ENCODE measurements at regions not wholly inside any gene's neighbourhood (a gene's known extent, or its start where the extent isn't known, plus 50 kb on each side); places are given as distances from the start of the nearest gene placed in this dataset.

DNA sequence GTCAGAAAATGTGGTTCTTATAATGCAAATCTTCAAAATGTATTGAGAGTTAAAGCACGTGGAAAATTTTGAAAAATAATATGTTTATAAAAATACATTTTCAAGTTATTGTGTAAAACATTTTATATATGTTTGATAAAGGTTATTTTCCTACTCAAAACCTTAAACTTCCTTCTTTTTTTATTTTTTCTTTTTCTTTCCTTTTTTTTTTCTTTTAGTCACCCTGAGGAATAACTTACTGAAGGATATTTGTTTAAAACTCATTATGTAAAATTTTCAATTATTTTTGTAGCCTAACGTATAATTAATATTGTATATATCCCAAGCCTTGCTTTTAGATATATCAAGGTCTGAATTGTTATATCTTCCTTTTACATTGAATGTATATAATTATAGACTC lies 346.8 kb upstream of the GYPC start:
- H3K4me3 Mint-ChIP-seq: no peak overlapping the region
- ATAC-seq (no peak), DNase-seq (no peak)
- no peaks in the 10 kb centered on the region for H3K4me1 Mint-ChIP-seq
- no peaks in the 10 kb centered on the region for H3K9me3 Mint-ChIP-seq
- POLR2A ChIA-PET: no interaction called here
- no peak overlapping the region for H3K27ac Mint-ChIP-seq
- no peaks in the 10 kb centered on the region for H3K36me3 Mint-ChIP-seq
- peaks cover 0 to 9% (median 0%) of the 10 kb centered on the region in 5 donors for H3K27me3 Mint-ChIP-seq

DNA sequence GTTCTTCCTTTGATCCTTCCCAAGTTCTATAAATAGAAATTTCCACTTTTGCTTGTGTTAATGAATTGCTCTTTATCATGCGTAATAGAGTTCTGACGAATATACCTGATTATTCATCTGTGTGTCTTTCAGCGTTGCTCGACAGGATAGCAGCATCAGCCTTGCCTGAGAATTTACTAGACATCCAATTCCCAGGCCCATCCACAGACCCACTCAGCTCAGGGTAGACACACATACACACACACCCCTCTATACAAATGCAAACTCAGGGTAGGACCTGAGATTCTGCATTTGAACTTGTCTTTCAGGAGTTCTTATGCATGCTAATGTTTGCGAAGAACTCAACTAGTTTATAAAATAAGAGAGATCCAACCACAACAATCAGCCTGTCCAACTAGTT lies 343.4 kb upstream of the GYPC start:
- Mint-ChIP-seq H3K27ac (no peak overlapping the region), H3K9me3 (no peaks in the 10 kb centered on the region), H3K27me3 (peaks cover 4 to 14% (median 5%) of the 10 kb centered on the region in 5 donors), H3K4me3 (no peak overlapping the region), H3K4me1 (no peaks in the 10 kb centered on the region), H3K36me3 (no peaks in the 10 kb centered on the region)
- ATAC-seq (no peak), DNase-seq (no peak)
- POLR2A ChIA-PET: no interaction called here

DNA sequence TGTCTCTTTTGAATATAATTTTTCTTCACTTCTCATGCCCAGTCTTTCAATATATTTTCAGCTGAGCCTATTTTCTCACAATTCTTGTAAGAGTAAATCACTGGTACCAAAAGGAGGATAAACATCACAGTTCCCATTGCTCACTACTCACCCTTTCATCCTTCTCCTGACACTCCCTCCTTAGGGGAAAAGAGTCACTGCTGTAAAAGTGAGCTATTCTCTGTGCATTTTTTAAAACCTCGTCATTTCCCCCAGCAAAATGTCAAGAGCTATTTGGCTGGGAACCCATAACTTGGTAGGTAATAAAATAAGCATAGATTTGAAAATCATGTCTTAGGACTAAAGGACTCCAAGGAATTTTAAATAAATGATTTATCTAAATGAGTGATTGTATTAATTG lies 340.1 kb upstream of the GYPC start:
- H3K4me3 Mint-ChIP-seq: no peak overlapping the region
- DNase-seq: no peak
- no peak overlapping the region for H3K27ac Mint-ChIP-seq
- H3K4me1 Mint-ChIP-seq: no peaks in the 10 kb centered on the region
- POLR2A ChIA-PET: no interaction called here
- H3K27me3 Mint-ChIP-seq: peaks cover 5 to 10% (median 9%) of the 10 kb centered on the region in 5 donors
- no peaks in the 10 kb centered on the region for H3K9me3 Mint-ChIP-seq
- ATAC-seq: no peak
- H3K36me3 Mint-ChIP-seq: no peaks in the 10 kb centered on the region

DNA sequence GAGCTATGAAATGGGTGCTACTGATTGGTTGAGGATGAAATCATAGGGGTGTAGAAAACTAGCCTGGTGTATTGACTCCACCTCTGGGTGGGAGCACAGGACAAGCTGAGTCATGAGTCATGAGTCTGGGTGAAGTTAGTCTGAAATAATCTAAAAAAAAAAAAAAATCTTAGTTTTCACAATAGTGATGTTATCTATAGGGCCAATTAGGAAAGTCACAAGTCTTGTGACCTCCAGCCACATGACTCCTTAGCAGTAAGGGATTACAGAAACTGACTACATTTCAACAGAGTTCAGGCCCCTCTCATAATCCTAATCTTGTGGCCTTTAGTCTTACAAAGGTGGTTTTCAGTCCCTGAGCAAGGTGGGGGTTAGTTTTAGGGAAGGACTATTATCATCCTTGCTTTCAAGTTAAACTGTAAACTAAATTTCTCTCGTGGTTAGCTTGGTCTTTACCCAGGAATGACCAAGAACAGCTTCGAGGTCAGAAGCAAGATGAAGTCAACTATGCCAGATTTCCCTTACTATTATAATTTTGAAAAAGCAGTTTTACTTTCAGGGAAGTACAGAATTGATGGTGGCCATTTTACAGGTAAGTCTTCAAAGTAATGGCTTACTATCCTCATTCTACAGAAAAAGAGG lies 338.0 kb upstream of the GYPC start:
- Mint-ChIP-seq H3K27me3 (peaks cover 4 to 10% (median 6%) of the 10 kb centered on the region in 5 donors), H3K9me3 (no peaks in the 10 kb centered on the region), H3K27ac (no peak overlapping the region), H3K36me3 (no peaks in the 10 kb centered on the region), H3K4me3 (no peak overlapping the region), H3K4me1 (no peaks in the 10 kb centered on the region)
- no peak for DNase-seq
- ATAC-seq: no peak
- POLR2A ChIA-PET: no interaction called here

DNA sequence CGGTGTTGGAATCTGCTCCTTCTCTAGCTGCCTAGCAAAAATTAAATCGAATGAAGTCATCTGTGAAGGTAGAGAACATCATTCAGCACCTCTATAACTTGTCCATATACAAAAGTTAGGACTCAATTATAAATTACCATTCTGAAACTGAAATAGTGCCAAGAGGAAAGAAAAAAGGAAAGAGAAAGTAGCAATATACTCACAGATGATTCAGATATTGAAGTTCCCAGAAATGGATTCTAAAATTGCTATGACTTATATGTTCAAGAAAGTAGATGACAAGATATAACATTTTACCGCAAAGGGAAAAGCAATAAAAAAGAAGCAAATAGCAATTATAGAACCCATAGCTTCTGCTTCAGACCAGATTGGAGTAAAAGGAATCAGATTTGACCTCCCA lies 333.6 kb upstream of the GYPC start:
- Mint-ChIP-seq H3K27me3 (peaks cover 0 to 16% (median 7%) of the 10 kb centered on the region in 5 donors), H3K4me3 (no peak overlapping the region), H3K4me1 (no peaks in the 10 kb centered on the region), H3K27ac (no peak overlapping the region), H3K36me3 (no peaks in the 10 kb centered on the region), H3K9me3 (no peaks in the 10 kb centered on the region)
- POLR2A ChIA-PET: no interaction called here
- DNase-seq (no peak), ATAC-seq (no peak)

DNA sequence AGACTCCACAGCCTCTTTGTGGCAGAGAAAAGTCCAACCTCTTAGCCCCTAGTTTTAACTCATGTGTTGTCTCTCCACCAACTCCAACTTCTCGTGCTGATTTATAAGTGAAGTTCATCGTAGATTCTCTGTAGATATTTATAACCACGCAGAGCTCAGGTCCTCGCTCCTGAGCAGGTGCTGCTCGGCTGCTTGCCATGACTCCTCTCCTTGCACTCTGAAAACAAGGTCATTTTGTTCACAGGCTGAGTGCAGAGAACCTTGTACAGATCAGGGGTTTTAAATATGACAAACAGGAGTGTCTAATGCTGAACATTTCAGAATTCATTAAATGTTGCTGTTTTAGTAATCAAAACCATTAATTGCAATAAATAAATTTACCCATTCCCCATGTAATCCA lies 330.8 kb upstream of the GYPC start:
- Mint-ChIP-seq H3K4me1 (no peaks in the 10 kb centered on the region), H3K27ac (no peak overlapping the region), H3K4me3 (no peak overlapping the region), H3K27me3 (peaks cover 0 to 24% (median 3%) of the 10 kb centered on the region in 5 donors), H3K36me3 (peaks cover 0 to under 1% (median 0%) of the 10 kb centered on the region in 3 donors), H3K9me3 (peaks cover 0 to 4% (median 0%) of the 10 kb centered on the region in 9 donors)
- no peak for DNase-seq
- POLR2A ChIA-PET: no interaction called here
- no peak for ATAC-seq

DNA sequence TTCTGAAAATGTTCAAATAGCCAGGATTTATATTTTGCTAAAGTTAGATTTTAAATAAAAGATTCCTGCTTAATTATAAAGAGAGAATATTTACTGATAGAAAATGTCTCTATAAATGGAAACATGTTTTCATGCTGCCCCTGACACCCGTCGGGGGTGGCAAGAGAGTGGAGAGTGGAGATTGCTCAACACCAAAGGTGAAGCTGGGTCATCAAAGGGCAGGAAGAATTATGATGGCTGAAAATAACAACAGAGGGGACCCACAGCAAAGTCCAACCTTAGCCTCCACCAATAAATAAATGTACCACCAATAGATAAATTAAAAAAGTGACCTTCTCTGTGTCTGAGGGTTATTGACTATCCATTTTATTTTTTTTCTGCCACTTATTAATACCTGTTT lies 326.8 kb upstream of the GYPC start:
- Mint-ChIP-seq H3K27me3 (peaks cover 0 to 33% (median 4%) of the 10 kb centered on the region in 5 donors), H3K27ac (no peak overlapping the region), H3K9me3 (peaks cover 12 to 41% (median 29%) of the 10 kb centered on the region in 9 donors), H3K36me3 (peaks cover 2 to 32% (median 3%) of the 10 kb centered on the region in 3 donors), H3K4me1 (no peaks in the 10 kb centered on the region), H3K4me3 (no peak overlapping the region)
- ATAC-seq (no peak), DNase-seq (no peak)
- POLR2A ChIA-PET: no interaction called here

DNA sequence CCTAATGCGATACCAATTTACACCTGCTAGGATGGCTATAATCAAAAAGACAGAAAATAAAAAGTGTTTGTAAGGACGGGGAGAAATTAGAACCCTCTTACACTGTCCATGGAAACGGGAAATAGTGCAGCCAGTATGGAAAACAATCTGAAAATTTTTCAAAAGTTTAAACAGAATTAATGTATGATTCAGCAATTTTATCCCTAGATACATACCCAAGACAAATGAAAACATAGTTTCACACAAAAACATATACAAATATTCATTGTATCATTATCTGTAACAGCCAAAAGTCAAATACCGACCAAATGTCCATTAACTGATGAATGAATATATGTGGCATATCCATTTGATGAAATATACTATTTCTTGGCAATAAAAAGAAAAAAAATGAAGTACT lies 313.5 kb upstream of the GYPC start:
- Mint-ChIP-seq H3K4me3 (no peak overlapping the region), H3K27me3 (peaks cover 0 to 3% (median 0%) of the 10 kb centered on the region in 5 donors), H3K36me3 (peaks cover 0 to 4% (median 0%) of the 10 kb centered on the region in 3 donors), H3K9me3 (peaks cover 0 to 15% (median 3%) of the 10 kb centered on the region in 9 donors), H3K27ac (no peak overlapping the region), H3K4me1 (no peaks in the 10 kb centered on the region)
- POLR2A ChIA-PET: no interaction called here
- no peak for ATAC-seq
- no peak for DNase-seq

DNA sequence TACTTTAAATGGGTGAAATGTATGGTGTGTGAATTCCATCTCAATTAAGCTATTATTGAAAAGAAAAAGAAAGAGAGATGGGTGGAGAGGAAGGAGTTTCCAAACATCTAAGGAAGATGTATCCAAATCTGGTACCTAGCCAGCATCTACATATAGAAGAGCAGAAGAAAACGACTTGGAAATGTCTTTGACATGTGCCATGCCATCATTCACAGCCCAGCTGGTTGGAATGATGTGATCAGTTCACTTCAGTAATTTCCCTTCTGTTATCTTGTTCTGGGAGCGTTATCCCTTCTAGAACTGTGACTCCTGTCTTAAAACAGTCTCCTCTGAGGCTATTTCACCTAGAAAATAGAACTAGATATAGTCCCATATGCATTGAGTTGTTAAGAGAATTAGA lies 312.8 kb upstream of the GYPC start:
- Mint-ChIP-seq H3K4me3 (no peak overlapping the region), H3K27ac (no peak overlapping the region), H3K4me1 (no peaks in the 10 kb centered on the region), H3K36me3 (no peaks in the 10 kb centered on the region), H3K9me3 (peaks cover 0 to 10% (median 0%) of the 10 kb centered on the region in 9 donors), H3K27me3 (peaks cover 0 to 3% (median under 1%) of the 10 kb centered on the region in 5 donors)
- POLR2A ChIA-PET: no interaction called here
- DNase-seq: no peak
- no peak for ATAC-seq

DNA sequence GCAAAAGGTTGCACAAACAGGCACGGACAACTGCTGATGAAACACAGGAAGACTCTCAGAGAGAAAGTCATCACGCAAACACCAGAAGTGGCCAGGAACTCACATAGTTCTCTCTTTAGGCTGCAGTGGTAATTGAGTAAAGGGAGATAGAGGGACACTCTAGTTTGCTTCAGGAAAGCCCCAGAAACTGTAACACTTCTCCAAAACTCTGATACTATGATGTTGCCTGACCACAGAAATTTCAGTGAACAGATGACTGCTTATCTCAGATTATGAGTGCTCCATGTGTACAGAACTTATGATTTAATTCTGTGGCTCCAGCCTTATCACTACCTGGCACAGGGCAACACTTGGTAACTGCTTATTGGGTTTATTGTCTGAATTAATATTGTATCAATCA lies 311.5 kb upstream of the GYPC start:
- Mint-ChIP-seq H3K9me3 (peaks cover 0 to 2% (median 0%) of the 10 kb centered on the region in 9 donors), H3K4me1 (no peaks in the 10 kb centered on the region), H3K36me3 (no peaks in the 10 kb centered on the region), H3K27ac (no peak overlapping the region), H3K27me3 (peaks cover 0 to 4% (median 1%) of the 10 kb centered on the region in 5 donors), H3K4me3 (no peak overlapping the region)
- POLR2A ChIA-PET: no interaction called here
- DNase-seq (no peak), ATAC-seq (no peak)

DNA sequence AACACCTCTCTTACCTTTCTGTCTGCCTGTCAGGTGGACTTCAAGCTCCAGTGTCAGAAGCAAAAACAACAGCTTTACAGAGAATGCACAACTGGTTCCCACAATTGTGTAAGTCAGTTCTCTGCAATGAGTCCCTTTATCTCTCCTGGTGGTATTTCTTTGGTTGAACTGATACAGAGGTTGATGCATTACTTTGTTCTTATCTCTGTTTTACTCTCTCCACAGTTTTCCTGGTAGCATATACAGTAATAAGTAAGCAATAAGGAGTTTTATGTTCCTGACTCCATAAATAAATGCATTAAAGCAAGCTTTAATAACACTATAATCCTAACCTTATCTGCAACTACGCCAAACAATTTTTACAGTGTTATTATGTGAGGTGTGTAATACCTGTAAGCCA lies 310.3 kb upstream of the GYPC start:
- DNase-seq: no peak
- POLR2A ChIA-PET: no interaction called here
- ATAC-seq: no peak
- Mint-ChIP-seq H3K27me3 (peaks cover 0 to 4% (median 1%) of the 10 kb centered on the region in 5 donors), H3K4me3 (no peak overlapping the region), H3K4me1 (no peaks in the 10 kb centered on the region), H3K27ac (no peak overlapping the region), H3K36me3 (no peaks in the 10 kb centered on the region), H3K9me3 (peaks cover 0 to 9% (median 3%) of the 10 kb centered on the region in 9 donors)

DNA sequence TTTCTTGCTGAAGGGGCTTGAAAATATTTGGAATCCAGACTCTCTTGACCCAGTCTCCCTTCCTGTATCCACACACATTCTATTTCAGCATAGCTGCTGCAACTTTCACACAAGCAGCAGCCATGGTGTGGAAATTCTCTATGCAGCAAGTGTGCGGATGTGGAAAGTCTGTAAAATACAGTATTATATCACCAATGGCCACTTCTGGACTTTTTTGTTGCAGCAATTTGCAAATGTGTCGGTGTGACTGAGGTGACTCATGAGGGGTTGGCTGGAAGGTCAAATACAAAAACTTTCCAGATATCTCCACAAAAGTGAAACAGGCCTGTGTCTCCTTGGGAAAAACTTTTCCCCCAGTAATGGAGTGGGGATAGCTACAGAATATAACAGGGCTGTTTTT lies 299.3 kb upstream of the GYPC start:
- DNase-seq (no peak), ATAC-seq (no peak)
- Mint-ChIP-seq H3K4me3 (no peak overlapping the region), H3K9me3 (peaks cover 0 to 4% (median 0%) of the 10 kb centered on the region in 9 donors), H3K4me1 (no peaks in the 10 kb centered on the region), H3K27ac (no peak overlapping the region), H3K27me3 (peaks cover 0 to 14% (median 4%) of the 10 kb centered on the region in 5 donors), H3K36me3 (no peaks in the 10 kb centered on the region)
- POLR2A ChIA-PET: no interaction called here

DNA sequence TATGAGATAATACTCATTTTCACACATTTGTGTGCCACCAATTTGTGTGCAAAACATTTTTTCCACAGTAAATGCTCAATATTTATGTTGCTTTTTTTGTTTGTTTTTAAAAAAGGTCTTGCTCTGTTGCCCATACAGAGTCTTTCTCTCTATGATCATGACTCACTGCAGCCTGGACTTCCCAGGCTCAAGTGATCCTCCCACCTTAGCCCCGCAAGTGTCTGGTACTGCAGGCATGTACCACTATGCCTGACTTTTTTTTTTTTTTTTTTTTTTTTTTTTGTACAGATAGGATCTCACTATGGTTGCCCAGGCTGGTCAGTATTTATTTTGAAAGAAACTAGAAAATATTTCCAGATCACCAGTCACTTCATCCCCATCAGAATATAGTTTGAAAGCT lies 297.8 kb upstream of the GYPC start:
- no peaks in the 10 kb centered on the region for H3K36me3 Mint-ChIP-seq
- H3K4me3 Mint-ChIP-seq: no peak overlapping the region
- ATAC-seq (no peak), DNase-seq (no peak)
- POLR2A ChIA-PET: no interaction called here
- peaks cover 0 to 20% (median 4%) of the 10 kb centered on the region in 5 donors for H3K27me3 Mint-ChIP-seq
- H3K27ac Mint-ChIP-seq: no peak overlapping the region
- H3K9me3 Mint-ChIP-seq: no peaks in the 10 kb centered on the region
- no peaks in the 10 kb centered on the region for H3K4me1 Mint-ChIP-seq

DNA sequence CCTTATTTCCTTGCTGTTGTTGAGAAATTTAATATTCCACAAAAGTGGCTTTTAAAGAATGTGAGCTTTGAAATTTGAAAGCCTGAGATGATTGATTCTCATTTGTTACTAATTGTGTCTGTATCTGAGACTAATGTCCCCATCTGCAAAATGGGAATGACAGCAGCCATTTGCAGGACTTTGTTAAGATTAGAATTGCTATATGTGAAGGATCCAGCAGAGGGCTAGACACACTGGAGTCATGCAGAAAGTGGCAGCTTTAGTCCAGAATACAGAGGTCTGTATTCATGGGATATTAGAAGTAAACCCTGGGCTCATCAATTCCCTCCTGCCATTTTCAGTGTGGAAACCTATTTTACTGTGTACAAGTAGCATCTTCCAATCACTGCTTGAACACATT lies 296.5 kb upstream of the GYPC start:
- ATAC-seq: no peak
- peaks cover 0 to 32% (median 11%) of the 10 kb centered on the region in 5 donors for H3K27me3 Mint-ChIP-seq
- POLR2A ChIA-PET: no interaction called here

More for the DNA sequence above, 296.5 kb upstream of the GYPC start:
- no peak overlapping the region for H3K4me3 Mint-ChIP-seq
- DNase-seq: peak in 2 of 10 donors; percentile 4 to 13
- H3K4me1 Mint-ChIP-seq: no peaks in the 10 kb centered on the region
- H3K27ac Mint-ChIP-seq: no peak overlapping the region
- H3K9me3 Mint-ChIP-seq: no peaks in the 10 kb centered on the region
- no peaks in the 10 kb centered on the region for H3K36me3 Mint-ChIP-seq

Measured in naive thymus-derived CD8-positive, alpha-beta T cell (primary cell).